ENCODE measurements at regions not wholly inside any gene's neighbourhood (a gene's known extent, or its start where the extent isn't known, plus 50 kb on each side); places are given as distances from the start of the nearest gene placed in this dataset.
A peak's percentile ranks its signal among the peaks of the same experiment; 100 is the strongest.

DNA sequence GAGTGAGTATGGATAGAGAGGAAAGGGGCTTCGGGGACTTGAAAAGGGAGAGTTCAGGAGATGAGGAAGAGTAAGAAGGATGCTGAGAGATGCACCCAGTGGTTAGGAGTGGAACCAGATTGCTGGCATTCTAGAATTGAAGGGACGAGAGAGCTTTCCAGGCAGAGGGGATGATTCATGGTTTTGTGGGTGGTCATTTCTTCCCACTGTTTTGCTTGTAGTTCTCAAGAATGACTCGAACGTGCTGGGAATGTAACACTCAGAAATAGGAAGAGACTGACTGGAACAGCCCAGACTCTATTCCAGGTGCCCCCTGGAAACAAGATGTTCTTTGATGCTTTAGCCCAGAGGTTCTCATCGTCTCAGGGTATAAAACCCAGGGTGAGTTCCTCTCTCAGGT is 294.2 kb downstream of the ICE1 start:
- DNase-seq: peak; percentile 22

DNA sequence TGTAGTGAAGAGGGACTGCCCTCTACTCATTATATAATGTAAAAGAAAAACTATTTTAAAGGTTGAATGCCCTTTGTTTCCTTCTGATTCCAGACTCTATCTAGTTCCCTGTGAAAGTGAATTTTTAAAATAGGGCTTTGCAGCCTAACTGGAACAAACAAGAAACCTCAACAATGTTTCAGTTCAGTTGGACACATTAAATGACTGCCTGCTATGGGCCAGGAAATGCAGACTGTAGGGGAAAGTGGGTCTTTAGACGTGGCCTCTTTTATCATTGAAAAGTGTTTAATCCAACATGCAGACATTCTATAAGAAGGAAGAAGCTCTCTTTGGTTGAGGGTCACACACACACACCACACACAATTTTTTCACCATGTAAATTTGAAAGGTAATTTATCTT is 289.1 kb downstream of the ICE1 start:
- no peak for DNase-seq

GRCh38 chr5:5711112-5711511 is 288.6 kb downstream of the ICE1 start:
- no peak for DNase-seq

GRCh38 chr5:5710471-5710870 is 288.0 kb downstream of the ICE1 start:
- DNase-seq: no peak

GRCh38 chr5:5708367-5708919 is 286.0 kb downstream of the ICE1 start:
- DNase-seq: no peak

GRCh38 chr5:5705010-5705409 is 282.5 kb downstream of the ICE1 start:
- no peak for DNase-seq

DNA sequence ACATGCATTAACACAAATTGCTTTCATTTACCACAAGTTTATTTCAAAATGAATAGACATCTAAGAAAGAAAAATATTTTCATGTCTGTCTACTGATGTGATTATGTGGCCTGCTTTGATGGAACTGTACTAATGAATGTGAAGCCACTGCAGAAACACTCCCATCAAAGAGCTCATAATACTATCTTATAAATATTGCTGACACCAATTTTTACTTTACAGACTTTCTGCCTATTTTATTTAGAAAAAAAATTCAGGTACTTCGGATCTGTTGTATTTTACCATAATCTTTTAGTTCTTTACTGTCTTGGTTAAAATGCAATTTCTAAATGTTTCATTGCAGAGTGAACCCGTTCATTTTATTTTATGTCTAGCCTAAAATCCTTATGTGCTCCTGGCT is 281.9 kb downstream of the ICE1 start:
- no peak for DNase-seq

- DNase-seq: no peak
Measured at GRCh38 chr5:5702934-5703333, 280.5 kb downstream of the ICE1 start.

GRCh38 chr5:5700549-5700948 is 278.1 kb downstream of the ICE1 start:
- no peak for DNase-seq

GRCh38 chr5:5699062-5699461 is 276.6 kb downstream of the ICE1 start:
- no peak for DNase-seq

DNA sequence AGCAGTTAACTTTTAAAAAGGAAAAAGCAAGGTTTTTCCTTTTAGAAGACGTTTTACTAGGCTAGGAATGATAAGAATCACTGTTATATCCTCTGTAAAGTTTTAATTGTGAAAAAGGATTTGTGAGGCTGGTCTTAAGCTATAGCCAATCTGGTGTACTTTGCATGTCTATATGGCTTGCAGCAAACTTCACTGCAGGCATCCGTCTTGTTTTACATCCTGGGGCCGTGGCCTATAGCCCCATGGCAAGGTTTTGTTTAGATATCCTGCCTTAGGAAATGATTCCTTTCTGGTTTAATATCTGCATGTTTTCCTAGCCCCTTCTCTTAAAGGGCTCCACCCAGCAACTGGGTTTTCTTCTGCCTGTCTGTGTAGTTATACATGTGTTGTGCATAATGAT is 272.8 kb downstream of the ICE1 start:
- DNase-seq: no peak

GRCh38 chr5:5688925-5689310 is 266.4 kb downstream of the ICE1 start:
- no peak for DNase-seq

DNA sequence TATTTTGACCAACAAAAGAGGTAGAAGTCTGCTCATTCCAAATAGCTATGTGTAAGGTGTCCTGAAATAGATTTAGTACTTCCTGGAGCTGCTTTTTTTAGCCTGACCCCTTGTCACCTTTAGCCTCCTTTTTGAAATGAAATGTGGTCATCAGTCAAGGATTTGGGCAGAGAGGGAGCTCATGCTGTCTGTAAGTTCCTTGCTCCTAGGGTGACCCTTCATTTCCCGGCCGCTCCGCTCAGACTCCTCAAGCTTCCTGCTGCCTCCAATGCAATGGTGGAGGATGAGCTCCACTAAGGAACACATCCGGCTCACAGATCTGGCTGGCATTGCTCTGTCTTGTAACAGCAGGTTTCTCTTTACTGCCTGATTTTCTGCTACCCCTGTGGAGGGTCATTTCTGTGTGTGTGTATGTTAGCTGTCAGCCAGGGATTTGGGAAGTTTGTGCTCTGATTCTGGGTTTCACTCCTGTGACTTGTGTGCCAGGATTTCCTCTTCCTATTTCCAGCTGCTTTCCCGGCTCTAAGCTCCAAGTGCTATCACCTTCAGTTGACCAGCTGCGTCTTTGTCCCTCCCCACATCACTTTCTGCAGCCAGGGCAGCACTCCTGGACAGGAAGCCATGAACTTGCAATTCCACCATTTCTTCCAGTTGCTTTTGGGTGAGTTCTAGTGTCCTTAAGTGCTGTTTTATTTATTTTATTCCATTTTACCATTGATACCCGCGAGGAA is 265.9 kb downstream of the ICE1 start:
- DNase-seq: no peak

DNA sequence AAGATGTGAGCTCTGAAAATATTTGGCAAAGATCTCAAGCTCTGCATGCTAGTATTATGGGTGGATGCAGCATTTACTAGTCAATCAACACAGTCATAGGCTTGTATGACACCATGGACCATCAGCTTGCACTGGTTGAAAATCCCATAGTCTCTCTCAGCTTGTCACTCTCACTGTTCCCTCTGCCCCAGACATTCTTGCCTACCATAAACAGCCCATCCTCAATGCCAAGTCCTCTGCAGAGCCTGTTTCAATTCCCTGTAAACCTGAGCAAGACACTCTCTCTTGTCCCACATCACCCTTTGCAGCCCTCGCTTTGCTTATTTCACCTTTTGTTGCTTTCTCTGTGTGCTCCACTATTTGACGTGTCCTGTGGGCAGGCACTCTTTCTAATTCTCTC is 264.6 kb downstream of the ICE1 start:
- no peak for DNase-seq

DNA sequence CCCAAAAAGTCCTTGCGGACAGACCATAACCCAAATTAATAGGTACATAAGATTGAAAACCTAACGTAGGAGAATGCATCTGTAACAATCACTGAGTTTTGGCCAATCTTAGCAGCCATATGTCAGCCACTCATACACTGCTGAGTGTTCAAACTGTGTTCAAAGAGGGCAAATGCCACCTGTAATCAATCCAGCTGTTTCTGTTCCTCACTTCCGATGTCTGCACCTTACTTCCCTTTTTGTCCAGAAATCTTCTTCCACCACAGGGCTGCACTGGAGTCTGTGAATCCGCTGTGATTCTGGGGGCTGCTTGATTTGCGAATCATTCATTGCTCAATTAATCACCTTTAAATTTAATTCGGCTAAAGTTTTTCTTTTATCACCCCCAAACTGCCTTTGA is 263.9 kb downstream of the ICE1 start:
- DNase-seq: no peak

DNA sequence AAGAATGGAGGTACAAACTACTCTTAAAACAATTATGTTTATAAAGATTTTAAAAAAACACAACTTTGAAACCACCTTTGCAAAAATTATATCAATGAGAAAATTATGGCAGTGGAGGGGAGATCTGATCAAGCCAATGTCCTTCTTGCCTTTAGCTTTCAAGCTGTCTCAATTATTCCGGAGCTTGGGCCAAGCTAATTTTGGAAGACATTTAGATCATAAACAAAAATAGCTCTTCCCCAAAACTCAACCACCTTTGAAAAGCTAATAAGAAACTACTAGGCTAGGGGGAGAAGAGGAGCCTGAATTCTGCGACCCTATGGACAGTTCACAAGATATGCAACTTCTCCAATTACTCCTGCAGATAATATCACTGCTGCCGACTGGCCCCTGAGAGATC is 263.3 kb downstream of the ICE1 start:
- no peak for DNase-seq

- no peak for DNase-seq
Measured at GRCh38 chr5:5683174-5683573, 260.7 kb downstream of the ICE1 start.

- DNase-seq: peak; percentile 43
Measured at GRCh38 chr5:5678909-5679308, 256.4 kb downstream of the ICE1 start.

GRCh38 chr5:5677738-5678137 is 255.3 kb downstream of the ICE1 start:
- DNase-seq: no peak

GRCh38 chr5:5676218-5676617 is 253.7 kb downstream of the ICE1 start:
- DNase-seq: no peak

GRCh38 chr5:5675511-5675910 is 253.0 kb downstream of the ICE1 start:
- no peak for DNase-seq

GRCh38 chr5:5671823-5672222 is 249.3 kb downstream of the ICE1 start:
- no peak for DNase-seq

DNA sequence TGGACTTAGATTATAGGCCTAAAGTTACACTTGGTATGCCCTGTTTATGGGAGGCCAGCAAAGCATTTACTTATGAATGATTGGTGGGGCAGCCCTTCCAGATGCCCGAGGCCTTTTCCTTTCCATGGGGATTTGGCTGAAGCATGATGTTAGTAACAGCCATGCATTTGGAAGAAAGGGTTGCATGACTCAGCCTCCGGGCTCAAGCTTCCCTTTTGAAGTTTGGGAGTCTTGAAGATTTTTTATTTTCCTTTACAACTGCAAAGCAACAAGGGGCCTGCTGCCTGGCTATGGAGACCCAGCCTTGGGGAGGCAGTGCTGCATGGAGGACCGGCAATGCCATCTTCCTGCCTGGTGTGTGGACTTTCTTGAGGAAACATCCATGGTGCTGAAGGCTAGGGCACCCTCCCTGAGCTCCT is 244.7 kb downstream of the ICE1 start:
- no peak for DNase-seq

- DNase-seq: no peak
Measured at GRCh38 chr5:5666369-5666768, 243.9 kb downstream of the ICE1 start.

DNA sequence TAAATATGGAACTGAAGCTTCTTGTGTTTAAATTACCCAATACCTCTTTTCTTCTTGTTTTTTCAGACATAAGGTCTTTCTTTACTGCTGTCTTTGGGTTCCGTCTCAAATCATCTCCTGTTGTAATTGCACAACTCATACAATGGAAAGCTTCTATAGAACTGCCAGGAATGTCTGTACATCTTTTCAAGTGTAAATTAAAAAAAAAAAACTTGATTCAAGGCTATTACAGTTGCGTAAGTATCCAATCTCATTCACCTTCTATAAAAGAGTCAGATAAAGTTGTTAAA is 243.5 kb downstream of the ICE1 start:
- no peak for DNase-seq
